ENCODE measurements at regions not wholly inside any gene's neighbourhood (a gene's known extent, or its start where the extent isn't known, plus 50 kb on each side); places are given as distances from the start of the nearest gene placed in this dataset.
"Not testable (repeated sequence)": the region's sequence is repeated elsewhere in the genome, so short reads cannot be mapped to it uniquely, and the experiment has no call there.

- no peak for DNase-seq
- Mint-ChIP-seq H3K4me3 (no peak overlapping the region), H3K4me1 (peaks cover 0 to 6% (median 0%) of the 10 kb centered on the region in 4 donors), H3K36me3 (no peaks in the 10 kb centered on the region), H3K9me3 (peaks cover 0 to 3% (median 0%) of the 10 kb centered on the region in 7 donors), H3K27me3 (peaks cover 5% of the 10 kb centered on the region), H3K27ac (no peak overlapping the region)
- H3K36me3 ChIP-seq (ENCODE audit: control insufficient read depth, insufficient read depth, low read length) = no peaks in the 10 kb centered on the region
- H3K4me3 ChIP-seq (ENCODE audit: low read depth, low read length) = no peak overlapping the region
- no peaks in the 10 kb centered on the region for H3K9me3 ChIP-seq (ENCODE audit: control insufficient read depth in 2 of 2, low read length in 2 of 2)
- ATAC-seq (ENCODE audit: low read depth in 2 of 2) = no peak
- no peaks in the 10 kb centered on the region for H3K4me1 ChIP-seq (ENCODE audit: control insufficient read depth, insufficient read depth, low read length, poor library complexity, severe bottlenecking)
- H3K27ac ChIP-seq (ENCODE audit: insufficient read depth, low read length, poor library complexity, severe bottlenecking) = no peak overlapping the region
- H3K27me3 ChIP-seq (ENCODE audit: control insufficient read depth, insufficient read depth, low read length) = no peaks in the 10 kb centered on the region
These were observed 442.1 kb upstream of the NRP1 start for GRCh38 chr10:33776419-33777070.

- Histone ChIP-seq H3K4me1 (ENCODE audit: control insufficient read depth, insufficient read depth, low read length, poor library complexity, severe bottlenecking) (no peaks in the 10 kb centered on the region), H3K4me3 (ENCODE audit: low read depth, low read length) (no peak overlapping the region), H3K9me3 (ENCODE audit: control insufficient read depth in 2 of 2, low read length in 2 of 2) (no peaks in the 10 kb centered on the region), H3K27me3 (ENCODE audit: control insufficient read depth, insufficient read depth, low read length) (no peaks in the 10 kb centered on the region), H3K27ac (ENCODE audit: insufficient read depth, low read length, poor library complexity, severe bottlenecking) (no peak overlapping the region), H3K36me3 (ENCODE audit: control insufficient read depth, insufficient read depth, low read length) (no peaks in the 10 kb centered on the region)
- Mint-ChIP-seq H3K4me1 (peaks cover 0 to 6% (median under 1%) of the 10 kb centered on the region in 4 donors), H3K27me3 (peaks cover 5% of the 10 kb centered on the region), H3K27ac (no peak overlapping the region), H3K36me3 (no peaks in the 10 kb centered on the region), H3K4me3 (no peak overlapping the region), H3K9me3 (peaks cover 0 to 3% (median 0%) of the 10 kb centered on the region in 7 donors)
- no peak for DNase-seq
- no peak for ATAC-seq (ENCODE audit: low read depth in 2 of 2)
These were observed 440.4 kb upstream of the NRP1 start for GRCh38 chr10:33774857-33775256.

GRCh38 chr10:33773886-33774480 is 439.5 kb upstream of the NRP1 start:
- Mint-ChIP-seq H3K4me3 (no peak overlapping the region), H3K27ac (no peak overlapping the region), H3K27me3 (peaks cover 5% of the 10 kb centered on the region), H3K4me1 (peaks cover 0 to 6% (median under 1%) of the 10 kb centered on the region in 4 donors), H3K36me3 (no peaks in the 10 kb centered on the region), H3K9me3 (peaks cover 0 to 3% (median 0%) of the 10 kb centered on the region in 7 donors)
- ATAC-seq (ENCODE audit: low read depth in 2 of 2) (no peak), DNase-seq (no peak)
- H3K4me3 ChIP-seq (ENCODE audit: low read depth, low read length) = no peak overlapping the region
- H3K27ac ChIP-seq (ENCODE audit: insufficient read depth, low read length, poor library complexity, severe bottlenecking) = no peak overlapping the region
- no peaks in the 10 kb centered on the region for H3K9me3 ChIP-seq (ENCODE audit: control insufficient read depth in 2 of 2, low read length in 2 of 2)
- H3K36me3 ChIP-seq (ENCODE audit: control insufficient read depth, insufficient read depth, low read length) = no peaks in the 10 kb centered on the region
- no peaks in the 10 kb centered on the region for H3K27me3 ChIP-seq (ENCODE audit: control insufficient read depth, insufficient read depth, low read length)
- no peaks in the 10 kb centered on the region for H3K4me1 ChIP-seq (ENCODE audit: control insufficient read depth, insufficient read depth, low read length, poor library complexity, severe bottlenecking)

- Histone ChIP-seq H3K4me3 (ENCODE audit: low read depth, low read length) (no peak overlapping the region), H3K27ac (ENCODE audit: insufficient read depth, low read length, poor library complexity, severe bottlenecking) (no peak overlapping the region), H3K9me3 (ENCODE audit: control insufficient read depth in 2 of 2, low read length in 2 of 2) (no peaks in the 10 kb centered on the region), H3K4me1 (ENCODE audit: control insufficient read depth, insufficient read depth, low read length, poor library complexity, severe bottlenecking) (no peaks in the 10 kb centered on the region), H3K27me3 (ENCODE audit: control insufficient read depth, insufficient read depth, low read length) (no peaks in the 10 kb centered on the region), H3K36me3 (ENCODE audit: control insufficient read depth, insufficient read depth, low read length) (no peaks in the 10 kb centered on the region)
- Mint-ChIP-seq H3K27ac (no peak overlapping the region), H3K27me3 (peaks cover 5% of the 10 kb centered on the region), H3K4me1 (peaks cover 0 to 6% (median under 1%) of the 10 kb centered on the region in 4 donors), H3K9me3 (peaks cover 0 to 3% (median 0%) of the 10 kb centered on the region in 7 donors), H3K36me3 (no peaks in the 10 kb centered on the region), H3K4me3 (no peak overlapping the region)
- ATAC-seq (ENCODE audit: low read depth in 2 of 2) = no peak
- no peak for DNase-seq
These were observed 438.7 kb upstream of the NRP1 start for GRCh38 chr10:33773253-33773573.

- no peaks in the 10 kb centered on the region for H3K27me3 ChIP-seq (ENCODE audit: control insufficient read depth, insufficient read depth, low read length)
- DNase-seq (no peak), ATAC-seq (ENCODE audit: low read depth in 2 of 2) (no peak)
- H3K4me1 ChIP-seq (ENCODE audit: control insufficient read depth, insufficient read depth, low read length, poor library complexity, severe bottlenecking) = no peaks in the 10 kb centered on the region
- Mint-ChIP-seq H3K36me3 (no peaks in the 10 kb centered on the region), H3K9me3 (peaks cover 0 to 3% (median 0%) of the 10 kb centered on the region in 7 donors), H3K27me3 (peaks cover 5% of the 10 kb centered on the region), H3K4me1 (peaks cover 0 to 6% (median under 1%) of the 10 kb centered on the region in 4 donors), H3K27ac (peak overlapping the region in 1 of 3 donors; percentile 28), H3K4me3 (no peak overlapping the region)
- no peak overlapping the region for H3K4me3 ChIP-seq (ENCODE audit: low read depth, low read length)
- no peaks in the 10 kb centered on the region for H3K9me3 ChIP-seq (ENCODE audit: control insufficient read depth in 2 of 2, low read length in 2 of 2)
- H3K27ac ChIP-seq (ENCODE audit: insufficient read depth, low read length, poor library complexity, severe bottlenecking) = no peak overlapping the region
- no peaks in the 10 kb centered on the region for H3K36me3 ChIP-seq (ENCODE audit: control insufficient read depth, insufficient read depth, low read length)
These were observed 438.1 kb upstream of the NRP1 start for GRCh38 chr10:33772370-33773252.

- H3K9me3 ChIP-seq (ENCODE audit: control insufficient read depth in 2 of 2, low read length in 2 of 2); H3K36me3 Mint-ChIP-seq; H3K4me1 Mint-ChIP-seq; ATAC-seq (ENCODE audit: low read depth in 2 of 2); H3K36me3 ChIP-seq (ENCODE audit: control insufficient read depth, insufficient read depth, low read length); H3K27ac ChIP-seq (ENCODE audit: insufficient read depth, low read length, poor library complexity, severe bottlenecking); H3K27me3 ChIP-seq (ENCODE audit: control insufficient read depth, insufficient read depth, low read length); H3K27me3 Mint-ChIP-seq; H3K4me1 ChIP-seq (ENCODE audit: control insufficient read depth, insufficient read depth, low read length, poor library complexity, severe bottlenecking); H3K4me3 Mint-ChIP-seq; DNase-seq; H3K4me3 ChIP-seq (ENCODE audit: low read depth, low read length); H3K9me3 Mint-ChIP-seq: not testable (repeated sequence)
- peak overlapping the region in 1 of 3 donors; percentile 28 for H3K27ac Mint-ChIP-seq
These were observed 437.4 kb upstream of the NRP1 start for GRCh38 chr10:33771856-33772255.

- Histone ChIP-seq H3K4me3 (ENCODE audit: low read depth, low read length) (no peak overlapping the region), H3K9me3 (ENCODE audit: control insufficient read depth in 2 of 2, low read length in 2 of 2) (no peaks in the 10 kb centered on the region), H3K36me3 (ENCODE audit: control insufficient read depth, insufficient read depth, low read length) (no peaks in the 10 kb centered on the region), H3K27ac (ENCODE audit: insufficient read depth, low read length, poor library complexity, severe bottlenecking) (no peak overlapping the region), H3K4me1 (ENCODE audit: control insufficient read depth, insufficient read depth, low read length, poor library complexity, severe bottlenecking) (no peaks in the 10 kb centered on the region), H3K27me3 (ENCODE audit: control insufficient read depth, insufficient read depth, low read length) (no peaks in the 10 kb centered on the region)
- H3K4me3 Mint-ChIP-seq = no peak overlapping the region
- no peak overlapping the region for H3K27ac Mint-ChIP-seq
- no peaks in the 10 kb centered on the region for H3K36me3 Mint-ChIP-seq
- H3K9me3 Mint-ChIP-seq = peaks cover 0 to 7% (median 3%) of the 10 kb centered on the region in 7 donors
- DNase-seq (no peak), ATAC-seq (ENCODE audit: low read depth in 2 of 2) (no peak)
- H3K4me1 Mint-ChIP-seq = no peaks in the 10 kb centered on the region
- no peaks in the 10 kb centered on the region for H3K27me3 Mint-ChIP-seq
These were observed 430.3 kb upstream of the NRP1 start for GRCh38 chr10:33764694-33765185.

Data from CD4-positive, CD25-positive, alpha-beta regulatory T cell (primary cell).